Subcutaneous abdominal adipose tissue (tissue), 5 donors: ENCODE measurements at regions not wholly inside any gene's neighbourhood (a gene's known extent, or its start where the extent isn't known, plus 50 kb on each side); places are given as distances from the start of the nearest gene placed in this dataset.

ENCODE experiments used
- H3K27ac ChIP-seq: one replicate; pipeline ENCODE4 v1.7.0; 2013; ENCODE audit warnings: low read depth, mild to moderate bottlenecking, inconsistent platforms, low read length, moderate library complexity
- H3K27me3 ChIP-seq, 5 donors: one replicate each; pipeline ENCODE4 v1.7.0; 2013; ENCODE audit warnings: low read length in 5 of 5, inconsistent platforms in 1 of 5; ENCODE audit not compliant: control insufficient read depth in 5 of 5, insufficient read depth in 4 of 5
- H3K36me3 ChIP-seq, 5 donors: one replicate each; pipeline ENCODE4 v1.7.0; 2013; ENCODE audit warnings: low read length in 5 of 5; ENCODE audit not compliant: control insufficient read depth in 5 of 5, insufficient read depth in 5 of 5
- H3K4me1 ChIP-seq, 5 donors: one replicate each; pipeline ENCODE4 v1.7.0; 2013; ENCODE audit warnings: low read length in 5 of 5, mild to moderate bottlenecking in 3 of 5, moderate library complexity in 1 of 5; ENCODE audit not compliant: control insufficient read depth in 5 of 5, insufficient read depth in 5 of 5
- H3K4me3 ChIP-seq, 5 donors: one replicate each; pipeline ENCODE4 v1.7.0; 2013; ENCODE audit warnings: low read length in 5 of 5, low read depth in 1 of 5
- H3K9ac ChIP-seq, 5 donors: one replicate each; pipeline ENCODE4 v1.7.0; 2013; ENCODE audit warnings: low read length in 5 of 5, mild to moderate bottlenecking in 4 of 5, moderate library complexity in 3 of 5
- H3K9me3 ChIP-seq, 5 donors: one replicate each; pipeline ENCODE4 v1.7.0; 2013; ENCODE audit warnings: low read length in 5 of 5; ENCODE audit not compliant: control insufficient read depth in 5 of 5
- donor health status: healthy.
- donor health status: healthy.
- donor health status: healthy.
- donor health status: healthy.
- donor health status: healthy.

DNA sequence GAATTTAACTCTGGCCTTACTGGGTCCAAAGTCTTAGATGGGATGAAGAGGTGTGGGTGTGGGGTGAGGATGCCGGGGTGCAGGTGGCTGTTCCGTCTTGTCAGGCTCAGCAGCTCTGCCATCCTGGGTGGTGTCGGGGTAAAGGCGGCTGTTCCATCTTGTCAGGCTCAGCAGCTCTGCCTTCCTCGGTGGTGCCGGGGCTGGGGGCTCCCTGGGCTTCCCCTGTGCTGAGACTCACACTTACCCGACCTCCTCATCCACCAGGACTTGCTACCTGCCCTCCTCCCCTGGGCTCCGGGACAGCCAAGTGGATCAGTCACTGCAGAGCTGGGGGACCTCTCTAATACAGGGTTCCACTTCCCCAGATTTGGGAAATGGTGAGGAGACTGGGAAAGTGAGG lies 244.3 kb upstream of the SHH start:
- Histone ChIP-seq H3K9ac (no peak overlapping the region), H3K27ac (no peak overlapping the region), H3K36me3 (no peaks in the 10 kb centered on the region), H3K9me3 (peaks cover 0 to 5% (median 0%) of the 10 kb centered on the region in 5 donors), H3K27me3 (peaks cover 0 to 2% (median 0%) of the 10 kb centered on the region in 5 donors), H3K4me3 (no peak overlapping the region), H3K4me1 (no peaks in the 10 kb centered on the region)

DNA sequence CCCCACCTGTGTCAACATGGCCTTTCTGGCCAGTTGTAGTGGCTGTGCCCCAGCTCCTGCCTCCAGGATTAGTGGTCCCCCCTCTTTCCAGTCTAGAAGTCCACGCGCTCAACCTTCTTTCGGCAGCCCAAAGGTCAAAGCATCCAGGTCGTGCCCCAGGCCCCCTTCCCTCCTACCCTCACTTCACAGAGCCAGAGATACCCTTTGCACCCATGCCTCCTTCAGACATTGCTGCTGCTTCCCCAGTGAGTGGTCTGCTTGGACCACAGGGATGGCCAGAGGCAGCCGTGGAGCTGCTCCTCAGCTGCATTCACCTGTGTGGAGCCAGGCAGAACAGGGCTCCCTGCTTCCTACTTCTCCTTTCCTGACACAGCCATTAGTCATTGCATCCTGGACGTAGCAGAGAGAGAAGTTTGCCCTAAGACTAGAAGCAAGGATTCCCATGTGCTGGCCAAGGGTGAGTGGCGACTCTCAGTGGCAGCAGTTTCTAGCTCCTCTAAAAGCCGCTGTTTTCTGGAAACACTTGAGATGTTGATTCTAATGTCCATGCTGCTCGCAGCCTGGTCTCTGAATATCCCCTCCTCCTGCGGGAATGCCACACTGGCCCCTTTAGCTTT lies 243.1 kb upstream of the SHH start:
- Histone ChIP-seq H3K27me3 (peaks cover 0 to 2% (median 0%) of the 10 kb centered on the region in 5 donors), H3K4me1 (no peaks in the 10 kb centered on the region), H3K4me3 (no peak overlapping the region), H3K27ac (no peak overlapping the region), H3K36me3 (no peaks in the 10 kb centered on the region), H3K9ac (no peak overlapping the region), H3K9me3 (peaks cover 0 to 2% (median 0%) of the 10 kb centered on the region in 5 donors)

DNA sequence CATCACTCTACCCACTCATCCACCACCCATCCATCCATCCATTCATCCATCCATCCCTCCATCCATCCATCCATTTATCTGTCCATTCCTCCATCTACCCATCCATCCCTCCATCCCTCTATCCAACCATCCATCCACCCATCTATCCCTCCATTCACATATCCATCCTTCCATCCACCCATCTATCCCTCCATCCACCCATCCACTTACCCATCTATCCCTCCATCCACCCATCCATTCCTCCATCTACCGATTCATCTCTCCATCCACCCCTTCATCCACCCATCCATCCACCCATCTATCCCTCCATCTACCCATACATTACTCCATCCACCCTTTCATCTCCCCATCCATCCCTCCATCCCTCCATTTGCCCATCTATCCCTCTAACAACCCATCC lies 239.6 kb upstream of the SHH start:
- Histone ChIP-seq H3K4me3 (no peak overlapping the region), H3K27ac (no peak overlapping the region), H3K9me3 (peaks cover 0 to 9% (median 8%) of the 10 kb centered on the region in 5 donors), H3K27me3 (peaks cover 0 to 2% (median 0%) of the 10 kb centered on the region in 5 donors), H3K9ac (no peak overlapping the region), H3K4me1 (no peaks in the 10 kb centered on the region), H3K36me3 (no peaks in the 10 kb centered on the region)

DNA sequence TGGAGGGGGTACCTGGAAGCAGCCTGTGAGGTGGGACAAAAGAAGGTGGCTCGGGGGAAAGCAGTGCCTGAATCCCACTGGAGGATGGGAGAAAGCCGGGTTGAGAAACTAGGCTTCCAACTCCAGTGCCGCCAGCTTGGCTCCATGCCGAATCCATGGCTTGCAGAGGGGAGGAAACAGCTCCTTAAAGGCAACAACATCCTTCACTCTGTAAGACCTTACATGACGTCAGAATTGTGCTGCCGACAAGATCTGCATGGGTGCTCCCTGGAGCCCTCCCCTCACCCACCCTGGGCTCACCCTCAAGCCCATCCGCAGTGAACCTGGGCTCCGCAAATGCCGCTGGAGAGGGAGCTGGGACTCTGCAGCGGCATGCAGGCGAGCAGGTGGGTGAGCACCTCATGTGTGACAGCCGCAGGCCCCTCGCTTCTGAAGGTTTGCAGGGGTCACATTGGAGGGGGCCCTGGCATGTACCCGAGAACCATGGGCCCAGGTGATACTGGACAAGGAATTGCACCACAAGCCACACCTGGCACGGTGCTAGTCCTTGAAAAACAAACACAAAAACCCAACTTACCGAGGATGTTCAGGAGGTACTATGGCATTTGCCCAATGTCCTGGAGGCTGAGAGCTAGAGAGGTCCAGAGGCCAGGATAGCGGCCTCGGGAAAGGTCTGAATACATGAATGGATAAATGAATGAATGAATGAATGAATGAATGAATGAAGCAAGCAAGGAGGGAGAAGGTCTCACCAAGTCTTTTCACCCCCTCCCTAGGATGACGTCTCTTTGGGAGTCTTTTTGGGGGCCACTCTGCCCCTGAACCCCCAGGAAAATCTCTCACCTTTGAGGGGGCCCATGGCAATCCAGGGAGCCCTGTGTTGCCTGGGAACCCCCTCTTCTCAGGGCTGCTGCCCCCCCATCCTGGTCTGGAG lies 238.6 kb upstream of the SHH start:
- Histone ChIP-seq H3K9ac (no peak overlapping the region), H3K4me1 (no peaks in the 10 kb centered on the region), H3K9me3 (peaks cover 0 to 17% (median 14%) of the 10 kb centered on the region in 5 donors), H3K4me3 (no peak overlapping the region), H3K27me3 (no peaks in the 10 kb centered on the region), H3K27ac (no peak overlapping the region), H3K36me3 (no peaks in the 10 kb centered on the region)

DNA sequence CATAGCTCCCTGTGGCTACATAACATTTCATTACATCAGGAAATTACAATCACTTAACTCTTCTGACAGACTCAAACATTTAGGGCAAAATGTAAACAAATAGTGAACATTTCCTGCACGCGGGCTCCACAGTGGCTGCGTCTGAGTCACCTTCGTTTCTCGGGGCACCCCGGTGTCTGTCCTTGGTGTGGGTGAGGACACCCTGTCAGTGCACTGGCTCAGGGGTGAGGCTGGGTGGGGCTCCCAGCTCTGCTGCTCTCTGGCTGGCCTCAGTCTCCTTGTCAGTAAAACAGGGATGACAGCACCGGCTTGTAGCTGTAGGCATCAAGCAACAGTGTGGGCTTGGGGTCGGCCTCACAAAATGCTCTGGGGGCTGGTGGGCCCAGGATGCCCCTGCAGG lies 237.1 kb upstream of the SHH start:
- no peaks in the 10 kb centered on the region for H3K4me1 ChIP-seq
- H3K4me3 ChIP-seq: no peak overlapping the region
- H3K27me3 ChIP-seq: no peaks in the 10 kb centered on the region
- H3K36me3 ChIP-seq: no peaks in the 10 kb centered on the region
- H3K27ac ChIP-seq: no peak overlapping the region
- H3K9ac ChIP-seq: no peak overlapping the region
- H3K9me3 ChIP-seq: peaks cover 0 to 17% (median 14%) of the 10 kb centered on the region in 5 donors

DNA sequence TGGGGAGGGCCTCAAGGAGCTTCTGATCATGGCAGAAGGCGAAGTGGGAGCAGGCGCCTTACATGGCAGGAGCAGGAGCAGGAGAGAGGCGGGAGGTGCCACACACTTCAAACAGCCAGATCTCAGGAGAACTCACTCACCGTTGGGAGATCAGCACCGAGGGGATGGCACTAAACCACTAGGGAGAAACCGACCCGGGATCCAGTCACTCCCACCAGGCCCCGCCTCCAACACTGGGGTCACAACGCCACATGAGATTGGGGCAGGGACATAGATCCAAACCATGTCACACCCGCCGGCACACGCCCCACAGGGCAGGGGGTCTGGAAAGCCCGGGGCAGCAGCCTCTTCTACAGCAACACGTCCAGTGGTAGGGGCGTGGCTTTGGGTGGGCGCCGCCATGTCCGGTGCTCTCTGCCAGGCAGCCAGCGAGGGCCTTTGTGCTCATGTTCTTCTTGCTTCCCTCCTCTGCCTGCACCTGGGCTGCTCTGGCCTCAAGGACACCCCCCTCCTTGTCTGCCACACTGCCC lies 233.8 kb upstream of the SHH start:
- Histone ChIP-seq H3K4me3 (no peak overlapping the region), H3K36me3 (no peaks in the 10 kb centered on the region), H3K27me3 (peaks cover 0 to 8% (median 2%) of the 10 kb centered on the region in 5 donors), H3K9ac (no peak overlapping the region), H3K27ac (no peak overlapping the region), H3K4me1 (no peaks in the 10 kb centered on the region), H3K9me3 (peaks cover 0 to 17% (median 13%) of the 10 kb centered on the region in 5 donors)

DNA sequence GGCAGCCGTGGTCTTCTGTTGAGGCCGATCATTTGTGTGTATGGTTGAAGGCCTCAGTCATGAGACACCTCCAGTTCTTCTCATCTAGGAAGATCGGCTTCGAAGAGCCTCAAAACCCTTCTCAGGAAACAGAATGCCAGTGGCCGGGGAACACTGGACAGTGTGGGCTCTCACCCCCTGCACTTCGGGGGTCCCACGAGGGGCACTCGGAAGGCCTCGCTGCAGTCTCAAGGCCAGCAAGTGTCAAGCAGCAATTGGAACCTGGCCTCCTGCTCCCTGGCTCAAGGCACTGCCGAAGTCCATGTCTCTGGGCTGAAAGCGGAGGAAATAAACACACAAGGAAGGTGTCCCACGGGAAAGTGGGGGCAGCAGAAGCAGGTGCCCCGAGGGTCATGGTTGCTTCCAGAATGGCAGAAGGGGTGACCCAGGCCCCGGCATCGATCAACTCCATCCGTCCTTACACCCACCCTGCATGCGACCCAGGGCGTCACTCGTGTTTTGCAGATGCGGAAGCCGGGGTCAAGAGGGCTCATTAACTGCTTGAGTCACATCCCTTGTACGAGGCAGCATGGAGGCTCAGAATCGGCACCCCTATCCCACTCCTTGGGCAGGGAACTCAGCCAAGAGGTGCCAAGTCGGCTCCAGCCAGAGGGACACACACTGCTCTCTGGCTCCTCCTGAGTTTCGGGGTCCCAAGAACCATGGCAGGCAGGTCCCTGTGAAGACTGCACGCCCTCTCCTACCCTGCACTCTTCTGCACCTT lies 231.3 kb upstream of the SHH start:
- peaks cover 0 to 17% (median 13%) of the 10 kb centered on the region in 5 donors for H3K9me3 ChIP-seq
- no peaks in the 10 kb centered on the region for H3K4me1 ChIP-seq

DNA sequence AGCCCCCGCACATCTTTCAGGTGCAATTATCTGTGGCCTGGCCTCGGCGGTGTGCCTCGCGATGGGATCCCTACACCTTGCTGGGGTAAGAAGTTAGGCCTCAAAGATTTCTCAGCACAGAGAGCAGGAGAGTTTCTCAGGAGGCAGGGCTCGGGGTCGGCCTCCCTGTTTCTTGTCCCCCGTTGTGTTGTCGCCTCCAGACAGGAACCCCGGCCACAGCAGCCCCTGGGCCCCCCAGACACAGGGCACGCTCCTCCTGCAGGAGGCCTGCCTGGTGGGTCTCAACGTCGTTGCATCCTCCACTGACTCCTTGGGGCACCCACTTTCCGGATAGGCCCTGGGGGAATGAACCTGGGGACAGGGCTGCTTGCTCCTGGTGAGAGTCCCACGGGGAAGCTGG lies 229.1 kb upstream of the SHH start:
- H3K4me1 ChIP-seq: no peaks in the 10 kb centered on the region
- H3K9ac ChIP-seq: no peak overlapping the region
- peaks cover 0 to 3% (median 3%) of the 10 kb centered on the region in 5 donors for H3K9me3 ChIP-seq
- no peaks in the 10 kb centered on the region for H3K36me3 ChIP-seq
- H3K27me3 ChIP-seq: peaks cover 9 to 22% (median 13%) of the 10 kb centered on the region in 5 donors
- H3K4me3 ChIP-seq: no peak overlapping the region
- H3K27ac ChIP-seq: no peak overlapping the region

More for the DNA sequence above, 231.3 kb upstream of the SHH start:
- Histone ChIP-seq H3K27me3 (peaks cover 9 to 19% (median 13%) of the 10 kb centered on the region in 5 donors), H3K9ac (no peak overlapping the region), H3K4me3 (no peak overlapping the region), H3K36me3 (no peaks in the 10 kb centered on the region), H3K27ac (no peak overlapping the region)

DNA sequence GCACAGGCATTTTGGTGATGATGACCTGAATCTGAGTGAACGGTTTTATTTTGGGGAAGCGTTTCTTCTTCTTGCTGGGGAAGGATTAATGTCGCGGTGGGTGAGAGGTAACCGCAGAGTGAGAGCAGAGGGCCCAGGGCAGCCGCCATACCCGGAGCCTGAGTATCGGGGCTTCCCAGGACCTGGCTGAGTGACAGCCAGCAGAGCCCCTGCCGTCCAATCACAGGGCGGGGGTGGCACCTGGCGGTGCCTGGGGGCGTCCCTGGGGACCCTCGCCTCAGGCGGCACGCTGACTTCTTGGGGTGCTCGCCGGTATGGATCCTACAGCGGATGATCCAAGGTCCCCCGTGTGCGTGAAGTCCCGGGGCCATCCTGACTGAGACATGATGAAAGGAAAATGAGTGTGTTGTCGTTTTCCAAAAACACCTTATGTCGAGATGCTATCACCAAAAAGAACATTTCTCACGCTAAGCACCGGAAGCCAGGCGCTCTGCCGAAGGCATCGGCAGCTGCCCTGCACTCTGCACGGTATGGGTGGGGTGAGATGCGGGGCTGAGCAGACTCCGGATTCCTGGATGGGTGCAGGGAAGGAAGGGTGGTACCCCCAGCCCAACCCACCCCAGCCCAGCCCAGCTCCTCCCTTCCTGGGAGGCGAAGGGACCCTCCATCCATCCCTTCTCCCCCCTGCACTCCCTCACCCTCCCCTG lies 227.9 kb upstream of the SHH start:
- no peak overlapping the region for H3K4me3 ChIP-seq
- H3K9ac ChIP-seq: no peak overlapping the region
- H3K9me3 ChIP-seq: no peaks in the 10 kb centered on the region
- no peaks in the 10 kb centered on the region for H3K4me1 ChIP-seq
- H3K27me3 ChIP-seq: peaks cover 9 to 22% (median 13%) of the 10 kb centered on the region in 5 donors
- no peak overlapping the region for H3K27ac ChIP-seq
- no peaks in the 10 kb centered on the region for H3K36me3 ChIP-seq
